Cardiac septum (tissue), 1 donor: ENCODE measurements at regions not wholly inside any gene's neighbourhood (a gene's known extent, or its start where the extent isn't known, plus 50 kb on each side); places are given as distances from the start of the nearest gene placed in this dataset.
"Not testable (repeated sequence)": the region's sequence is repeated elsewhere in the genome, so short reads cannot be mapped to it uniquely, and the experiment has no call there.

Experiments used
- DNase-seq: peaks from one replicate; pipeline ENCODE4 v3.0.0-alpha.2; 2020; ENCODE audit warnings: low spot score
- intact Hi-C: fragments of 100-400 bp; cut with DNase I; formaldehyde crosslinking; loops from one replicate; pipeline ENCODE4 v1.14.0; 2022
- donor health status: DM: no; HTN: no; CAD: no.

DNA sequence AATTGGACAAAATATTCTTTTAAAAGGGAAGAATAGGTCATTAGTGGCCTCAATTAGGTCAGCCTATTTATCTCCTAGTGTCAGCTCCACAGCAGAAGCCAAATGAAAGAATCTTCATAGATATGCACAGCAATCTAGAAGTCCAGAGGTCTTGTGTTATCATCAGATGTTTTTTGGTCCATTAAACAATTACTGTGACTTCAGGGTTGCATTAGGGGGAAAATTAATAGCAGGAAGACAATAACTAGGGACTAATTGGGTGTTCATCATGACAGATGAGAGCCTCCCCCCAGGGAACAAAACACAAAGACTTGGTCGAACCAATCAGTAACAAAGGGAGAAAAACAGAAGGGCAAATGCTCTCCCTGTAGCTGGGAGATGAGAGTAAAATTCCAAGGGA lies 264.7 kb downstream of the PTH2R start:
- intact Hi-C loops = no loop called here
- DNase-seq = no peak

DNA sequence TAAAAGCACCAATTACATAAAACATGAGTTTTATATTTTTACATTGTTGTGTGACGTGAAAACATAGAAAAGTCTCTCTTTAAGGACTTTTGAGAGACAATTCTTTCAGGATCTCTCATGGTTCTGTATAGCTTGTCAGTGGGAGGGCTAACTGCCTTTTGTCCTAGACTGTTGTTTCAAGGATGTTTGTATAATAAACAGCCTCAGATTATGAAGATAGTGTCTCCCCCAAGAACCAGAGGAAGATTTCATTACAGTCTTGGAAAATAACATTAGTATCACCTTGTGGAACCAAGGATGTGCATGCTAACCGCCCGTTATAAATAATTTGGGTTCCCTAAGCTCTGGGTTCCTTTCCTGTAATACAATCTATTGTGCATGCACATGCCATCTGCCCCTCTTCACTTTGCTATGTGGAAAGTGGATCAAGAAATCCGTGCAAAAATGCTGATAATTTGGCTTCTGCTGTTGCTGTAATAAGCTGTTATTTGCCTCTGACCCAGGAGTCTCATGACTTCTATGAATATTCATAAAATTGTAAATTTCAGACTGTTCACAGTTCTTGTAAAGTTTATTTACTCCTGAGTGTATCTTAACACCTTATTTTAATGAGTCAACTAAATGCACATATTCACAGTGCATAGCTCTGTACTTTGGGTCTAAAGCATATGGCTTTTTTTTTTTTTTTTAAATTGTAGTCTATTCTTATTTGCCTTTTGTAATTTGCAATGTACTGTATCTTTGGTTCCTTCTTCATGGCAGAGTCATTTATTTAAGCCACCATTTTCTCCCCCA lies 265.5 kb downstream of the PTH2R start:
- intact Hi-C loops = no loop called here
- no peak for DNase-seq

DNA sequence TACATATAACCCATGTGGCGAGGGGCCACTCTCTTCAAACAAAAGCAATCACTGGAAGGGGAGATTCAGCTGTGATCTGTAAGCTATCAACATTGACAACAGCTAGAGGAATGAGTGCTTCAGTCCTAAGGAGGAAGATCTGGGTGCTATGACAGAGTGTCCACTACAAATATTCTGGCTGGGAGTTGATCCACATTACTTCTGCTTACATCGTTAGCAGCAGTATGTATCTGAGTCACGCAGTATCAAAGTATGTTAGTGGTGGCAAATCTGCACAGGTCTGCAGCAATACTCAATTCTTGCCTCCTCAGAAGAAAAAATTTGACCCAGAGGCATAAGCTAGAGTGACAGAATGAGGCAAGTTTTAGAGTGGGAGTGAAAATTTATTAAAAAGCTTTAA lies 267.0 kb downstream of the PTH2R start:
- intact Hi-C loops = no loop called here
- no peak for DNase-seq

DNA sequence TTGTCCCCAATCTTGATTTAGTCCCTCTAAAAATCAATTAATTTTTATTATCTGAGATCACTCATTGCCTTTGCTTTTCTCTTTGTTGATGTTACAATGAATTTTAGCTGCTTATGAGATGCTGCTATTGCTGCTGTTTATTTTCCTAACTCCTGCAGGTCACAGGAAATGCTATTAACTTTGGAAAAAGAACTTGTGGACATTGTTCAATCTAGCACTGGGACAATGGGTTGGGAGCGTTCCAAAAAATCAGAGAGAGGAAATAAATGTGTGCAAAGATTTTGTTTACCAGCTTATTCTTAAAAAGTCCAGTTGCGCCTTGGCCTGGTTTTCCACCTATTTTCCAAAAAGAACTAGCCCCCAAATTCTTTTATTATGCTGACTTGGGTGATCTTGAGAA lies 268.3 kb downstream of the PTH2R start:
- intact Hi-C loops = no loop called here
- no peak for DNase-seq

DNA sequence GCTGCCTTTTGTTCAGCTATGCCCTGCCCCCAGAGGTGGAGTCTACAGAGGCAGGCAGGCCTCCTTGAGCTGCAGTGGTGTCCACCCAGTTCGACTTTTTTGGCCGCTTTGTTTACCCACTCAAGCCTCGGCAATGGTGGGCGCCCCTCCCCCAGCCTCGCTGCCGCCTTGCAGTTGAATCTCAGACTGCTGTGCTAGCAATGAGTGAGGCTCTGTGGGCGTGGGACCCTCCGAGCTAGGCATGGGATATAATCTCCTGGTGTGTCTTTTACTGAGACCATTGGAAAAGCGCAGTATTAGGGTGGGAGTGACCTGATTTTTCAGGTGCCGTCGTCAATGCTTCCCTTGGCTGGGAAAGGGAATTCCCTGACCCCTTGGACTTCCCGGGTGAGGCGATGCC lies 279.3 kb downstream of the PTH2R start:
- DNase-seq, intact Hi-C loops: not testable (repeated sequence)

DNA sequence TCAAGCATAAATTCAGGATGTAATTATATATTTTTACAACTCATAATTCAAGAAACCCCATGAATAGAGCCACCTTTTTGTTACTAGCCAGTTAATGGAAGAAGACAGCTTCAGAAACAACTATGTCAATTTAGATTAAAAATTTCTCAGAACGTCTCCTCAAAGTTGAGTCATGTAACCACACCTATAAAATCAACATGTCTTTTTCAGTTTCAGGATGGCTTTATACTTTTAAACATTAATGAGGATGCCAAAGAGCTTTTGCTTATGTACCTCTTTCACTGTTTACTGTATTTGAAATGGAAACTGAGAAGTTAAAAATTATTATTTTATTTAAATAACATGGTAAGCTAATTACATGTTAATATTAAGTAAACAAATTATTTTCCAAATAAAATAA lies 280.1 kb downstream of the PTH2R start:
- intact Hi-C loops = no loop called here
- DNase-seq = no peak

DNA sequence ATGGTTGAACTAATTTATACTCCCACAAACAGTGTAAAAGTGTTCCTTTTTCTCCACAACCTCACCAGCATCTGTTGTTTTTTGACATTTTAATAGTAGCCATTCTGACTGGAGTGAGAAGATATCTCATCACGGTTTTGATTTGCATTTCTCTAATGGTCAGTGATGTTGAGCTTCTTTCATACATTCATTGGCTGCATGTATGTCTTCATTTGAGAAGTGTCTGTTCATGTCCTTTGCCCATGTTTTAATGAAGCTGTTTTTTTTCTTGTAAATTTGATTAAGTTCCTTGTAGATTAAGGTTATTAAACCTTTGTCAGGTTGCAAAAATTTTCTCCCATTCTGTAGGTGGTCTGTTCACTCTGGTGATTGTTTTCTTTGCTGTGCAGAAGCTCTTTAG lies 281.1 kb downstream of the PTH2R start:
- intact Hi-C loops, DNase-seq: not testable (repeated sequence)

DNA sequence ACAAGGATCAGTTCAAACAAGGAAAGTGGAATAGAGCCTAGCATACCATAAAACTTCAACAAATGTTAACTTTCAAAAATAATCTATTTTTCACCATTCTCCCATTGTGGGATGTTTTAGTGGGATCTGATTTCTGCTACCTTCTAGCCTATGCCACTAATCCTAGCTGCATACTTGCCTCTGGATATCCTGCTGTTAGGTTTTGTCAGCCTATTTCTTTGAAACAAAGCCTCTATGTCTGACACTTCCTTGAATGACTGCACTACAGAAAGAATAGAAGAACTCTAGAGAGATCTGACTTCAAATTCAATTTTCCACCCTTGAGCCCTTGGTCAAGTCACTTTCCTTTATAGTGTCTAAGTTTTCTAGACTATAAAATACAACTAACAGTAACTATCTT lies 291.5 kb downstream of the PTH2R start:
- no peak for DNase-seq

DNA sequence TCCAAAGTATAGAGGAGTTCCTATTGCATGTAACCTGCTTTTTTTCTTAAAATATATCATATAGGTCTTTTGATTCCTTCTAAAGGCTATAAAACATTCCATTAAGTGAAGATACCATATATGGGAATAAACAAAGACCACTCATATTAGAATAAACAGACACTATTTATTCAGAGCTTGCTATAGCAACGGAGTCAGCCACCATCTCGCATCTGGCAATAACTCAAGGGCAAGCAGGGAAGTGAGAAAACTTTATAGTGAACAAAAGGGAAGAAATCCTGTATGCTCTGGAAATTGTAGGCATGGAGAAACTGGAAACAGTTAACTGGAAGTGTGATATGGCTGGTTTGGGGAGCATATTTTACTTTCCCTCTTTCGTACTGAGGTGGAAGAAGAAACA lies 301.9 kb downstream of the PTH2R start:
- no peak for DNase-seq
- intact Hi-C loops = no loop called here

More for the DNA sequence above, 291.5 kb downstream of the PTH2R start:
- intact Hi-C loops = no loop called here

DNA sequence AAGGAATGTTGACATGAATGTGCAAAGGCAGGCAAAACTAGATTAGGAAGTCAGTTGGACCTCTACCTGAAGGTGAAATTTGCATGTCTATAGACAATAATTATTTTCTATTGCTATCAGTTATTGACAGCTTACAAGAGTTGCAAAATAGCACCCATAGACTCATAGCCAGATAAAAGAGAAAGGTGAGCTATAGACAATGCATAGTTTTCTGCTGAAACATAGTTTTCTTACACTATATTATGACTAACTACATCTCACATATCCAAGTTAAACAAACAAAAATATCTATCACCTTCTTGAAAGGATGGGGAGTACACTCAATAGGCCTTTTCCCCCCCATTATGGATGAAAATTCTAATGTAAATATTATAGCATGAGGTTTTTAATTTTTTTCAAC lies 305.0 kb downstream of the PTH2R start:
- no peak for DNase-seq
- intact Hi-C loops = no loop called here

DNA sequence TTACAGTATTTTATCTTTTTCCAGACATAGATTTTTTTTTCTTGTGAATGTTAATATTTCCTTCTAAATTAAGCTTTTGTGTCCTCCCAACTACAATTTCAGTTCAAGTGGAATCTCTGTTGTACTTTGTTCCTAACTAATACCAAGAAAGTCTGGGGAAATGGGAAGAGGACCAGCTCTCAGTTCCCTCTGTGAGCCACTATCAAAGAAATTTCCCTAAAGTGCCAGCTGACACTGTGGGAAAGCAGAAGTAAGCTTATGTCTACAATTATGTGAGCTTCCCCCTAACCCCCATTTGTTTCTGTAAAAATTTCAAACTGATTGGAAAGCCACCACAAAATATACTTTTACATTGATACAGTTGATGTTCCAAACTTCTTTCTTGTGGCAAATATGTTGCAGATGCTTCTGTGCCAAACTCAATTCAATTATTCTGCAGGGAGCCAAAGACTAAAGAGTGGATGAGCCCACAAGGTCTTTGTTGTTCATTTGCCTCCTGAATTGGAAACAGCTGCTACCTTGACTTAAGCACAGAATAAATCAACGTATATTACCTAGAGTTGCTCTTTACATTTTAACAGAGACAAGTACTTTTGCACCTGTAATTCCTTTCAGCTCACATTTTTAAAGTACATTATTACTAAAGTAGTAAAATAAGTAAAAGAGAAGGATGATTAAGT lies 306.6 kb downstream of the PTH2R start:
- no peak for DNase-seq
- intact Hi-C loops = no loop called here

DNA sequence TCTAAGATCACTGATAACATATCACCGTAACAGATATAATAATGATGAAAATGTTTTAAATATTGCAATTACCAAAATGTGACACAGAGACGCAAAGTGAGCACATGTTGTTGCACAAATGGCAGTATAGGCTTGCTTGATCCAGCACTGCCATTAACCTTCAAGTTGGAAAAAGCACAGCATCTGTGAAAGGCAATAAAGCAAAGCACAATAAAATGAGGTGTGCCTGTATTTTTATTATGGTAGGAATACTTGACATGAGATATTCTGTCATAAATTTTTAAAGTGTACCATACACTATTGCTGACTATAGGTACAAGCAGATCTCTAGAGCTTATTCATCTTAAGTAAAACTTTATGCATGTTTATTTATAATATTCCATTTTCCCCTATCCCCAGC lies 312.2 kb downstream of the PTH2R start:
- intact Hi-C loops = no loop called here
- no peak for DNase-seq

DNA sequence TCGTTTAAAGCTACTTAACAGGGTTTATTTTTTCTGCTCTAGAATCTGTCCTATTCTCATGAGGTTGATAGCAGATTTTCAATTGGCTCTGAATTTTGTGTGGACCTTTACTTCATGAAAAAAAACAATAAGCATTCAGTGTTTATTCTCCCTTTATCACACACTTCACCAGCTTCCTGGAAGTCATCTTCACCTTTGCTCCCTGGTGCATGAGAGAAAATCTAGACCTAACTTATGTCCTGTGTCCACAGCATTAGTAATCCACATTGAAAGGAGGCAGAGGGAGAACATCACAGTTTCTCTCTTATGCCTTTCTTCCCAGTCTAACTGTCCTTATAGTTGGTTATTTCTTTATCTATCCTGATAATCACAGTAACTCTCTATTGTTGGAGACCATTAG lies 316.1 kb downstream of the PTH2R start:
- intact Hi-C loops = no loop called here
- no peak for DNase-seq

DNA sequence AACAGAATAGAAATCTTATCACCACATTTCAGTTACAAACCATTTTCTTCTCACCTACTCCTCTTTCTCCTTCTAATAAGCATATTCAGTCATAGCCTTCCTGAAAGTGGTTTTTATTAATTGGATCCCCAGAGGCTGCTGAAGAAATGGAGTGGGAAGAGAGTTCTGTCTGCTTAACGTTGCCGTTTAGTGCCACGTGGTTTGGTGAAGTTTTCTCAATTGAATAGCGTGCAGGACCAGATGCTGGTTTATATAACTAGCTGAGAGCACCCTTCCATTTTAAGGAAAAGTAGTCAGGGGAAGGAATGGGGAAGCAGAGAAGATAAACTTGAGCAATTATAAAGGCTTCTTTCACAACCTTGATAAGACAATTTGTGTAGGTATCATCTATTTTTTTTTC lies 318.7 kb downstream of the PTH2R start:
- no peak for DNase-seq
- intact Hi-C loops = no loop called here

DNA sequence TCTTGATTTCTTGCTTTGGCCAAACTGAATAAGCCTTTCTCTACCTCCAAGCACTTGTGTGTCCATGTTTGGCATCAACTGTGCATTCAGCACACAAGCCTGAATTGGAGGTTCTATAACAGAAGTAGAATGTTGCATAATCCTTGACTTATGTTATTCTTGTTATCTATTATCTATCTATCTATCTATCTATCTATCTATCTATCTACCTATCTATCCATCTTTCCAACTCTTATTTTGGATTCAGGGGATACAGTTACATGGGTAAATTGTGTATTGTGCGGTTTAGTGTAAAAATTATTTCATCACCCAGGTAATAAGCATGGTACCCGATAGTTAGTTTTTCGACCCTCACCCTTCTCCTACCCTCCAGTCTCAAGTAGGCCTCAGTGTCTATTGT lies 319.6 kb downstream of the PTH2R start:
- no peak for DNase-seq
- intact Hi-C loops = no loop called here

DNA sequence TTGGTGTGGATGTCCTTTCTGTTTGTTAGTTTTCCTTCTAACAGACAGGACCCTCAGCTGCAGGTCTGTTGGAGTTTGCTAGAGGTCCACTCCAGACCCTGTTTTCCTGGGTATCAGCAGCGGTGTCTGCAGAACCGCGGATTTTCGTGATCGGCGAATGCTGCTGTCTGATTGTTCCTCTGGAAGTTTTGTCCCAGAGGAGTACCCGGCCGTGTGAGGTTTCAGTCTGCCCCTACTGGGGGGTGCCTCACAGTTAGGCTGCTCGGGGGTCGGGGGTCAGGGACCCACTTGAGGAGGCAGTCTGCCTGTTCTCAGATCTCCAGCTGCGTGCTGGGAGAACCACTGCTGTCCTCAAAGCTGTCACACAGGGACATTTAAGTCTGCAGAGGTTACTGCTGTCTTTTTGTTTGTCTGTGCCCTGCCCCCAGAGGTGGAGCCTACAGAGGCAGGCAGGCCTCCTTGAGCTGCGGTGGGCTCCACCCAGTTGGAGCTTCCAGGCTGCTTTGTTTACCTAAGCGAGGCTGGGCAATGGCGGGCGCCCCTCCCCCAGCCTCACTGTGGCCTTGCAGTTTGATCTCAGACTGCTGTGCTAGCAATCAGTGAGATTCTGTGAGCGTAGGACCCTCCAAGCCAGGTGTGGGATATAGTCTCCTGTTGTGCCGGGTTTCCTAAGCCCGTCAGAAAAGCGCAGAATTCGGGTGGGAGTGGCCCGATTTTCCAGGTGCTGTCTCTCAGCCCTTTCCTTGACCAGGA lies 345.2 kb downstream of the PTH2R start:
- intact Hi-C loops = not testable (repeated sequence)

DNA sequence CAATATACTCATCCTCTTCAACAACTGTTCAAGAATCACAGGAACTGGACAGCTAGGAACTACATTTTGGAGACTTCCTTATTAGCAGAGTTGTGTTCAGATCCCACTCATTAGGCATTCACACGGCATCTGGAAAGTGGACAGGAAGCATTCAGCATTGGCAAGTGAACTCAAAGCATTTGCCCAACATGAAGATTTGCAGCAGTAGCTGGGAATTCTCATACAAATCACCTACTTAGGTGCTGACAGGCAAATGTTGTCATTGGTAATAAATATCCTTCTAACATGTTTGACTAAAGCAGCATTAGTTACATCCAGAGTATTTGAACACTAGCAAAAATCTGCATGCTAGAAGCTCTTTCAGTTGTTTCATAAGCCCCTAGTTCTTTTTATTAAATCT lies 350.8 kb downstream of the PTH2R start:
- intact Hi-C loops = no loop called here
- no peak for DNase-seq

More for the DNA sequence above, 345.2 kb downstream of the PTH2R start:
- DNase-seq = not testable (repeated sequence)

DNA sequence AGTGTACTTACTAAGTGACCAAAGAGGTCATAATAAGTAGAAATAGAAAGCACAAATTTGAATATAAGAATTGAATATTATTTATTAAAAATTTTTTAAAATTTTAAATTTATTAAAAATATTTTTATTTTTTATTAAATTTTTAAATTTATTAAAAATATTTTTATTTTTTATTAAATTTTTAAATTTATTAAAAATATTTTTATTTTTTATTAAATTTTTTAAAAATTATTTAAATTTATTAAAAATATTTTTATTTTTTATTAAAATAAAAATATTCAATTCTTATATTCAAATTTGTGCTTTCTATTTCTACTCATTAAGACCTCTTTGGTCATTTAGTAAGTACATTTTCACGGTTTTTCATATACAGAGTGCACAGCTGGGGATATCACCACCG lies 366.5 kb downstream of the PTH2R start:
- intact Hi-C loops = not testable (repeated sequence)

DNA sequence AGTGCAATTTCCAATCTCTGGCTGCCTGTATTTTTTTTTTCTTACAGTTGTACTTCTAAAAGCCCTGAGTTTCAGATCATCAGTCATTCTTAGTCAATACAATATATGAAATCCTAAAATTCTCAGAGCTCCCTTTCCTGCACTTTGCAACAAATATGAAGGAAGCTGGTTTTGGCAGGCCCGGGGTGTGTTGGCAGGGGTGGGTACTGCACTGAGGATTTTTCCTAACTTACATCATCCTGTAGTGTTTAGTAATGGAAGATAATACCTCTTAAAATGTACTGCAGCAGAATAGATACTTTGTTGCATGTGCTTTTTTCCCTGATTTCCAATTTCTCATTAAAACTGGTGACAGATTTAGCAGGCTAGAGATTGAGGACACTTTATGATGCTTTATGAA lies 374.6 kb downstream of the PTH2R start:
- intact Hi-C loops = no loop called here

More for the DNA sequence above, 366.5 kb downstream of the PTH2R start:
- not testable (repeated sequence) for DNase-seq

DNA sequence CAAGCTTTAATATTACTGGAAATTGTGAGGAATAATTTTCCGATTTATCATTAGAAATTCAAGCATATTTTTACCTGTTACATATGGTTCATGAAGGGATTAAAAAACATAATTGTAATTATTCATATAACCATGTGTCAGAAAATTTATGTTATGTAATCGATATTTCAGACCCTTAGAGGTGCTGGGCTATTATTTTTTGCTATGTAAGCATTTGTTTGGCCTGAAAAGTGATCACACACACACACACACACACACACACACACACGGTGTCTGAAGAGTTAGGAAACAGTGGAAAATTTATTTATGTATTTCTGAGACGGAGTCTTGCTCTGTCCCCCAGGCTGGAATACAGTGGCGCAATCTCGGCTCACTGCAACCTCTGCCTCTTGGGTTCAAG lies 375.5 kb downstream of the PTH2R start:
- intact Hi-C loops = no loop called here
- DNase-seq = no peak

More for the DNA sequence above, 374.6 kb downstream of the PTH2R start:
- DNase-seq = no peak

DNA sequence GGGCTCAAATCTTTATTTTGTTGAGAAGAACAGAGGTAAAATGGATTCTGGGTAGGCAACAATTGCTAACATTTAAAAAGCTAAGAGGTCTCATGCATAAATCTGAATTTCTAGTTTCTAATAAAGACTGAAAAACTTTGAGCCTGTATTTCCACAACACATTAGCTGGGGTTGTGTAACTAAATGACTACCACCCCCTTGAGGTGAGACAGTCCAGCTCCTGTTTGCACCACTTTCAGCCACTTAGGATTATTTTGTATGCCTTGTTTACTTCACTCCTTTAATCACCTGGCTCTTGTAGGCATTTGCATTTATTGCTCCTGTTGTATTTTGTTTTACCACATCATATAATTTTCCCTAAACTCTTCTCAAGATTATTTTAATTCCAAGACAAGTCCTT lies 376.6 kb downstream of the PTH2R start:
- intact Hi-C loops = no loop called here
- no peak for DNase-seq
